CD4-positive, alpha-beta T cell (primary cell): ENCODE measurements at regions not wholly inside any gene's neighbourhood (a gene's known extent, or its start where the extent isn't known, plus 50 kb on each side); places are given as distances from the start of the nearest gene placed in this dataset.

Source experiments
- ATAC-seq: fragments of 200-7000 bp; cut with Tn5 transposase; one replicate; pipeline ENCODE4 v1.10.0; 2022; ENCODE audit warnings: mild to moderate bottlenecking; ENCODE audit not compliant: poor library complexity
- CTCF ChIA-PET: fragments of 350-600 bp; sonication (Branson Sonifier 250); formaldehyde crosslinking; loops from one replicate; lab custom pipeline; 2021; ENCODE audit warnings: antibody characterized with exemption, inconsistent platforms; lab: Charles Lee
- POLR2A ChIA-PET: fragments of 350-600 bp; sonication (Branson Sonifier 250); formaldehyde crosslinking; loops from one replicate; lab custom pipeline; 2021; ENCODE audit warnings: antibody characterized with exemption, inconsistent platforms; lab: Charles Lee
- DNase-seq, 14 experiments: peaks; one replicate each; pipeline ENCODE4 v3.0.0-alpha.2; 2013 to 2020; ENCODE audit warnings: mixed read lengths in 2 of 14
- H3K27ac ChIP-seq, 2 donors: one replicate each; pipeline versions ENCODE4 v1.5.1 to v1.7.0; 2013; ENCODE audit warnings: low read length in 2 of 2, low read depth in 1 of 2, mild to moderate bottlenecking in 1 of 2
- H3K27me3 ChIP-seq, 2 experiments: 1 replicate in 1 of 2; 2 replicates in 1 of 2; pipeline versions ENCODE4 v1.6.1 to v1.7.0; 2013; ENCODE audit warnings: low read length in 2 of 2, control low read depth in 1 of 2, mild to moderate bottlenecking in 1 of 2, moderate library complexity in 1 of 2; ENCODE audit not compliant: insufficient read depth in 2 of 2, control insufficient read depth in 1 of 2
- H3K36me3 ChIP-seq: one replicate; pipeline ENCODE4 v1.6.1; 2013; ENCODE audit warnings: low read length, control low read depth; ENCODE audit not compliant: insufficient read depth
- H3K4me1 ChIP-seq: one replicate; pipeline ENCODE4 v1.6.1; 2013; ENCODE audit warnings: low read length, control low read depth; ENCODE audit not compliant: insufficient read depth
- H3K4me3 ChIP-seq: one replicate; pipeline ENCODE4 v1.5.1; 2013; ENCODE audit warnings: mild to moderate bottlenecking, low read length, moderate library complexity
- H3K9me3 ChIP-seq, 2 experiments: 1 replicate in 1 of 2; 2 replicates in 1 of 2; pipeline versions ENCODE4 v1.6.1 to v1.7.0; 2013; ENCODE audit warnings: low read length in 2 of 2, mild to moderate bottlenecking in 2 of 2, control low read depth in 1 of 2, moderate library complexity in 1 of 2; ENCODE audit not compliant: control insufficient read depth in 1 of 2, insufficient read depth in 1 of 2
- H3K27ac Mint-ChIP-seq: one replicate; pipeline ENCODE4 v1.8.0; 2020; ENCODE audit warnings: mixed read lengths
- H3K27me3 Mint-ChIP-seq: one replicate; pipeline ENCODE4 v1.8.0; 2021; ENCODE audit warnings: mixed read lengths
- H3K36me3 Mint-ChIP-seq: one replicate; pipeline ENCODE4 v1.8.0; 2021; ENCODE audit warnings: low read depth, mixed read lengths
- H3K4me1 Mint-ChIP-seq: one replicate; pipeline ENCODE4 v1.8.0; 2021; ENCODE audit warnings: low read depth, mixed read lengths
- H3K4me3 Mint-ChIP-seq: one replicate; pipeline ENCODE4 v1.8.0; 2020; ENCODE audit warnings: mild to moderate bottlenecking, mixed read lengths
- H3K9me3 Mint-ChIP-seq: one replicate; pipeline ENCODE4 v1.8.0; 2020; ENCODE audit warnings: mixed read lengths
- intact Hi-C, 2 experiments: fragments of 100-400 bp; cut with DNase I in 1 of 2; cut with micrococcal nuclease in 1 of 2; formaldehyde crosslinking; loops; one replicate each; pipeline versions ENCODE4 v1.15.1 to v1.9.0; 2023 to 2025; cut with DNase I, micrococcal nuclease
- TF ChIP-seq, protein P1 (sequence below): fragments of 200-600 bp; IDR thresholded peaks from one replicate; pipeline ENCODE4 v1.8.0; 2022; ENCODE audit warnings: antibody characterized with exemption, mild to moderate bottlenecking

GRCh38 chr5:159525117-159525516 is 194.8 kb upstream of the IL12B start:
- H3K27ac Mint-ChIP-seq, result no peak overlapping the region
- intact Hi-C loops, result no loop called here
- no peaks in the 10 kb centered on the region for H3K27me3 ChIP-seq
- no peaks in the 10 kb centered on the region for H3K4me1 ChIP-seq
- no peaks in the 10 kb centered on the region for H3K4me1 Mint-ChIP-seq
- no peak overlapping the region for H3K27ac ChIP-seq
- DNase-seq (no peak), ATAC-seq (no peak)
- no peaks in the 10 kb centered on the region for H3K36me3 Mint-ChIP-seq
- no peak overlapping the region for H3K4me3 Mint-ChIP-seq
- CTCF ChIA-PET, result no interaction called here
- POLR2A ChIA-PET, result no interaction called here
- H3K36me3 ChIP-seq, result no peaks in the 10 kb centered on the region
- H3K9me3 Mint-ChIP-seq, result no peaks in the 10 kb centered on the region
- no peaks in the 10 kb centered on the region for H3K27me3 Mint-ChIP-seq
- H3K4me3 ChIP-seq, result no peak overlapping the region
- TF ChIP-seq, protein P1, sequence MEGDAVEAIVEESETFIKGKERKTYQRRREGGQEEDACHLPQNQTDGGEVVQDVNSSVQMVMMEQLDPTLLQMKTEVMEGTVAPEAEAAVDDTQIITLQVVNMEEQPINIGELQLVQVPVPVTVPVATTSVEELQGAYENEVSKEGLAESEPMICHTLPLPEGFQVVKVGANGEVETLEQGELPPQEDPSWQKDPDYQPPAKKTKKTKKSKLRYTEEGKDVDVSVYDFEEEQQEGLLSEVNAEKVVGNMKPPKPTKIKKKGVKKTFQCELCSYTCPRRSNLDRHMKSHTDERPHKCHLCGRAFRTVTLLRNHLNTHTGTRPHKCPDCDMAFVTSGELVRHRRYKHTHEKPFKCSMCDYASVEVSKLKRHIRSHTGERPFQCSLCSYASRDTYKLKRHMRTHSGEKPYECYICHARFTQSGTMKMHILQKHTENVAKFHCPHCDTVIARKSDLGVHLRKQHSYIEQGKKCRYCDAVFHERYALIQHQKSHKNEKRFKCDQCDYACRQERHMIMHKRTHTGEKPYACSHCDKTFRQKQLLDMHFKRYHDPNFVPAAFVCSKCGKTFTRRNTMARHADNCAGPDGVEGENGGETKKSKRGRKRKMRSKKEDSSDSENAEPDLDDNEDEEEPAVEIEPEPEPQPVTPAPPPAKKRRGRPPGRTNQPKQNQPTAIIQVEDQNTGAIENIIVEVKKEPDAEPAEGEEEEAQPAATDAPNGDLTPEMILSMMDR, result no peak
- peaks cover 0 to 4% of the 10 kb centered on the region in 2 experiments for H3K9me3 ChIP-seq

GRCh38 chr5:159527546-159528254 is 197.4 kb upstream of the IL12B start:
- no peaks in the 10 kb centered on the region for H3K27me3 ChIP-seq
- Mint-ChIP-seq H3K27ac (no peak overlapping the region), H3K36me3 (no peaks in the 10 kb centered on the region), H3K4me3 (no peak overlapping the region), H3K9me3 (no peaks in the 10 kb centered on the region), H3K4me1 (no peaks in the 10 kb centered on the region), H3K27me3 (no peaks in the 10 kb centered on the region)
- DNase-seq (no peak), ATAC-seq (no peak)
- ChIA-PET POLR2A (no interaction called here), CTCF (no interaction called here)
- H3K4me3 ChIP-seq, result no peak overlapping the region
- intact Hi-C loops, result no loop called here
- H3K36me3 ChIP-seq, result no peaks in the 10 kb centered on the region
- no peak overlapping the region for H3K27ac ChIP-seq
- H3K9me3 ChIP-seq, result peaks cover 0 to 4% of the 10 kb centered on the region in 2 experiments
- H3K4me1 ChIP-seq, result no peaks in the 10 kb centered on the region
- TF ChIP-seq, protein P1, result no peak

DNA sequence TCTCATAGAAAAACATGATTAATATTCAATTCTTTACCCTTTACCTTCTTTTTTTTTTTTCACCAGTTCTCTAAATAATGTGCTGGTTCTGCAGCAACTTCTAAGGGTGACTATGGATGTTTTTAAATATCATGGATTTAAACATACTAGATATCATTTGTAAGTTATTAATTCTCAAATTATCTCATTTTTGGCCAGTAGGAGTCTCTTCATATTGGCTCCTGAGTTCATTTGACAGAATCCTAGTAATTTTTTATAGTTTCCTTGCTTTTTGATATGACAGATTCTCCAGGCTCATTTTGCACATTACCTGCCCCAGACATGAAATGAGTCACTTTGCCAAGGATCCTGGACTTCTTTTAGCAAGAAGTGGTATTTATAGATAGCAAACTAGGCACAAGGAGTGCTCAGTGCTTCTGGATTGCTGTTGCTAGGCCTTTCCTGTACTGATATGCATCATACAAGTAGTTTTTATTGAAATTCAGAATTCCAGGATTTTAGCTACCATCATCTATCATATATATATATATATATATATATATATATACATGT is 201.3 kb upstream of the IL12B start:
- H3K4me1 ChIP-seq, result no peaks in the 10 kb centered on the region
- DNase-seq (no peak), ATAC-seq (no peak)
- POLR2A ChIA-PET, result no interaction called here
- Mint-ChIP-seq H3K27ac (no peak overlapping the region), H3K9me3 (no peaks in the 10 kb centered on the region), H3K36me3 (no peaks in the 10 kb centered on the region), H3K27me3 (no peaks in the 10 kb centered on the region), H3K4me3 (no peak overlapping the region), H3K4me1 (no peaks in the 10 kb centered on the region)
- no peak overlapping the region for H3K27ac ChIP-seq
- H3K4me3 ChIP-seq, result no peak overlapping the region
- H3K36me3 ChIP-seq, result no peaks in the 10 kb centered on the region
- intact Hi-C loops, result no loop called here
- no peaks in the 10 kb centered on the region for H3K27me3 ChIP-seq
- TF ChIP-seq, protein P1, result no peak
- CTCF ChIA-PET, result interaction anchor here (0.7 kb wide), 1 partner anchor 269 kb away, joined by 3 read pairs; no protein-coding TSS in a partner anchor
- H3K9me3 ChIP-seq, result peaks cover 0 to 4% of the 10 kb centered on the region in 2 experiments
